BJ (cell line): ENCODE measurements at regions not wholly inside any gene's neighbourhood (a gene's known extent, or its start where the extent isn't known, plus 50 kb on each side); places are given as distances from the start of the nearest gene placed in this dataset.

Source experiments
- CTCF ChIA-PET: fragments of 350-600 bp; formaldehyde crosslinking; extraction: SDS; loops from one replicate; lab custom pipeline; 2021; ENCODE audit warnings: antibody characterized with exemption, inconsistent platforms; lab: Yijun Ruan, JAX
- POLR2A ChIA-PET: fragments of 300-600 bp; sonication (Branson Sonifier 250); formaldehyde crosslinking; extraction: SDS; loops from one replicate; lab custom pipeline; 2021; ENCODE audit warnings: antibody characterized with exemption; lab: Charles Lee
- DNase-seq: peaks from one replicate; pipeline ENCODE4 v3.0.0-alpha.2; 2011; ENCODE audit warnings: low read depth
- H3K27me3 ChIP-seq: 2 replicates; pipeline ENCODE4 v1.6.0; 2011; ENCODE audit warnings: low read length; ENCODE audit not compliant: control insufficient read depth, insufficient read depth
- H3K36me3 ChIP-seq: 2 replicates; pipeline ENCODE4 v1.5.1; 2011; ENCODE audit warnings: low read length; ENCODE audit not compliant: control insufficient read depth, insufficient read depth
- H3K4me3 ChIP-seq: 2 replicates; pipeline ENCODE4 v1.5.1; 2011; ENCODE audit warnings: low read depth, mild to moderate bottlenecking, control low read depth, low read length
- CTCF ChIP-seq: IDR thresholded peaks from 2 replicates; pipeline ENCODE4 v1.5.1; 2011; ENCODE audit warnings: low read depth, mild to moderate bottlenecking, control low read depth, inconsistent platforms, low read length, moderate library complexity; ENCODE audit not compliant: insufficient read depth

GRCh38 chr10:123389520-123389919 lies 235.3 kb downstream of the BUB3 start:
- POLR2A ChIA-PET, result no interaction called here

GRCh38 chr10:123390332-123390731 lies 236.1 kb downstream of the BUB3 start:
- TF ChIP-seq CTCF, result no peak
- Histone ChIP-seq H3K4me3 (no peak overlapping the region), H3K36me3 (no peaks in the 10 kb centered on the region), H3K27me3 (no peaks in the 10 kb centered on the region)
- DNase-seq, result no peak
- ChIA-PET CTCF (no interaction called here), POLR2A (no interaction called here)

More at GRCh38 chr10:123389520-123389919, 235.3 kb downstream of the BUB3 start:
- Histone ChIP-seq H3K4me3 (no peak overlapping the region), H3K36me3 (no peaks in the 10 kb centered on the region), H3K27me3 (no peaks in the 10 kb centered on the region)
- DNase-seq, result no peak
- CTCF ChIA-PET, result no interaction called here
- no peak for TF ChIP-seq CTCF

- no peak for DNase-seq
- H3K4me3 ChIP-seq, result no peak overlapping the region
- H3K27me3 ChIP-seq, result no peaks in the 10 kb centered on the region
- TF ChIP-seq CTCF, result no peak
- POLR2A ChIA-PET, result no interaction called here
- CTCF ChIA-PET, result no interaction called here
- no peaks in the 10 kb centered on the region for H3K36me3 ChIP-seq
These were observed 236.7 kb downstream of the BUB3 start for GRCh38 chr10:123390874-123391273.

- no peak for DNase-seq
- H3K36me3 ChIP-seq, result no peaks in the 10 kb centered on the region
- no peaks in the 10 kb centered on the region for H3K27me3 ChIP-seq
- CTCF ChIA-PET, result no interaction called here
- no peak overlapping the region for H3K4me3 ChIP-seq
- POLR2A ChIA-PET, result no interaction called here
- TF ChIP-seq CTCF, result no peak
These were observed 237.2 kb downstream of the BUB3 start for GRCh38 chr10:123391275-123392028.

- POLR2A ChIA-PET, result no interaction called here
These were observed 238.2 kb downstream of the BUB3 start for GRCh38 chr10:123392182-123392963.

More at GRCh38 chr10:123392182-123392963, 238.2 kb downstream of the BUB3 start:
- no peak for TF ChIP-seq CTCF
- Histone ChIP-seq H3K4me3 (no peak overlapping the region), H3K27me3 (no peaks in the 10 kb centered on the region), H3K36me3 (no peaks in the 10 kb centered on the region)
- CTCF ChIA-PET, result no interaction called here
- no peak for DNase-seq
